ENCODE measurements at regions not wholly inside any gene's neighbourhood (a gene's known extent, or its start where the extent isn't known, plus 50 kb on each side); places are given as distances from the start of the nearest gene placed in this dataset.

GRCh38 chr5:26690511-26690910 is 347.9 kb downstream of the CDH9 start:
- no peak for TF ChIP-seq CTCF (conservative IDR thresholded peaks at IDR 0.05; ENCODE audit: low read depth, low read length)
- TF ChIP-seq NFE2L2 (IDR thresholded peaks at IDR 0.05; ENCODE audit: low read depth, low read length) = no peak
- TF ChIP-seq FOS (IDR thresholded peaks at IDR 0.05; ENCODE audit: low read depth, low read length) = no peak
- TF ChIP-seq POLR2A (IDR thresholded peaks at IDR 0.05; ENCODE audit: low read depth, low read length) = no peak
- TF ChIP-seq CEBPB (IDR thresholded peaks at IDR 0.05; ENCODE audit: low read depth, low read length) = no peak

Measured in IMR-90 (cell line).